ENCODE measurements at regions not wholly inside any gene's neighbourhood (a gene's known extent, or its start where the extent isn't known, plus 50 kb on each side); places are given as distances from the start of the nearest gene placed in this dataset.

DNA sequence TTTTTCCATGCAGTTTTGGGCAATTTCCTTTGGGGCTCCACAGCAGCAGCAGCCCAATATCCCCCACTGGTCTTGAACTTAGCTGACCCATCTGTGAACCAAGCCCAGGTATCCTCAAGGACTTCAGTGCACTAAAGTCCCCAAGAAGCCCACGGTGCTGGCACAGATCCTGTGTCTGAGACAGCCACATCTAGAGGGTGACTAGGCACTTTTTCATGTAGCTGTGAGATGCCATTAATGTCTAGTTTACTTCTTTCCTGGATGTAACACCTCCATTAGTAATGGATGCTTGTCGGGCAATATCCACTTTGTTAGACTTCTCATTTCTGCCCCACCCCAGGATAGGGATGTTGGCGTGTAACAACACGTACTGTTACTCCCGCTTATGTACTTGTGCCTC lies 117.9 kb downstream of the GPCPD1 start:
- TF ChIP-seq, protein P1, sequence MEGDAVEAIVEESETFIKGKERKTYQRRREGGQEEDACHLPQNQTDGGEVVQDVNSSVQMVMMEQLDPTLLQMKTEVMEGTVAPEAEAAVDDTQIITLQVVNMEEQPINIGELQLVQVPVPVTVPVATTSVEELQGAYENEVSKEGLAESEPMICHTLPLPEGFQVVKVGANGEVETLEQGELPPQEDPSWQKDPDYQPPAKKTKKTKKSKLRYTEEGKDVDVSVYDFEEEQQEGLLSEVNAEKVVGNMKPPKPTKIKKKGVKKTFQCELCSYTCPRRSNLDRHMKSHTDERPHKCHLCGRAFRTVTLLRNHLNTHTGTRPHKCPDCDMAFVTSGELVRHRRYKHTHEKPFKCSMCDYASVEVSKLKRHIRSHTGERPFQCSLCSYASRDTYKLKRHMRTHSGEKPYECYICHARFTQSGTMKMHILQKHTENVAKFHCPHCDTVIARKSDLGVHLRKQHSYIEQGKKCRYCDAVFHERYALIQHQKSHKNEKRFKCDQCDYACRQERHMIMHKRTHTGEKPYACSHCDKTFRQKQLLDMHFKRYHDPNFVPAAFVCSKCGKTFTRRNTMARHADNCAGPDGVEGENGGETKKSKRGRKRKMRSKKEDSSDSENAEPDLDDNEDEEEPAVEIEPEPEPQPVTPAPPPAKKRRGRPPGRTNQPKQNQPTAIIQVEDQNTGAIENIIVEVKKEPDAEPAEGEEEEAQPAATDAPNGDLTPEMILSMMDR (conservative IDR thresholded peaks at IDR 0.05; ENCODE audit: low read depth, low read length) = no peak
- no peak for TF ChIP-seq EZH2 (IDR thresholded peaks at IDR 0.05; ENCODE audit: borderline replicate concordance, low read depth, low read length, poor library complexity, severe bottlenecking)

Measured in A673 (cell line).